Gastroesophageal sphincter (tissue), 4 donors: ENCODE measurements at regions not wholly inside any gene's neighbourhood (a gene's known extent, or its start where the extent isn't known, plus 50 kb on each side); places are given as distances from the start of the nearest gene placed in this dataset.

Experiments used
- ATAC-seq: fragments of 150-250 bp; one replicate; pipeline ENCODE4 v1.9.1; 2016; ENCODE audit warnings: mild to moderate bottlenecking, moderate library complexity
- H3K27ac ChIP-seq, 4 donors: fragments of 200-600 bp; sonication (generic) in 3 of 4; 1 replicate in 3 of 4; 2 replicates in 1 of 4; pipeline ENCODE4 v1.5.1; 2016 to 2019
- H3K27me3 ChIP-seq: fragments of 200-600 bp; sonication (generic); one replicate; pipeline ENCODE4 v1.5.1; 2019
- H3K36me3 ChIP-seq, 2 donors: fragments of 200-600 bp; sonication (generic); one replicate each; pipeline ENCODE4 v1.5.1; 2019; ENCODE audit warnings: control low read depth in 1 of 2
- H3K4me1 ChIP-seq, 3 donors: fragments of 200-600 bp; sonication (generic); 1 replicate in 2 of 3; 2 replicates in 1 of 3; pipeline ENCODE4 v1.5.1; 2016 to 2019; ENCODE audit warnings: control low read depth in 2 of 3
- H3K4me3 ChIP-seq, 2 donors: fragments of 200-600 bp; sonication (generic); one replicate each; pipeline ENCODE4 v1.5.1; 2019; ENCODE audit warnings: mild to moderate bottlenecking in 1 of 2, moderate library complexity in 1 of 2
- H3K9me3 ChIP-seq, 3 donors: fragments of 200-600 bp; sonication (generic); one replicate each; pipeline ENCODE4 v1.5.1; 2017 to 2019; ENCODE audit warnings: control low read depth in 2 of 3
- EP300 ChIP-seq: sonication (generic); formaldehyde crosslinking; IDR thresholded peaks from one replicate; pipeline ENCODE4 v1.6.1; 2017; ENCODE audit warnings: antibody characterized with exemption, mild to moderate bottlenecking
- POLR2A ChIP-seq, 2 donors: fragments of 450-650 bp; IDR thresholded peaks; one replicate each; pipeline ENCODE4 v1.6.1; 2017; ENCODE audit warnings: antibody characterized with exemption in 2 of 2, mild to moderate bottlenecking in 2 of 2, moderate library complexity in 1 of 2
- POLR2AphosphoS5 ChIP-seq: sonication (generic); formaldehyde crosslinking; IDR thresholded peaks from one replicate; pipeline ENCODE4 v1.6.1; 2017; ENCODE audit warnings: antibody characterized with exemption
- WGBS, 2 donors: methylation state at CpG; one replicate each; pipeline ENCODE4 v1.1.5; 2018; ENCODE audit warnings: low coverage in 1 of 2; 5-methylcytosine and 5-hydroxymethylcytosine counted together
- TF ChIP-seq, protein P1 (sequence below), 4 experiments: fragments of 200-600 bp in 2 of 4; fragments of 450-650 bp in 2 of 4; sonication (generic) in 1 of 4; IDR thresholded peaks; one replicate each; pipeline ENCODE4 v1.5.1; 2017 to 2019; ENCODE audit warnings: antibody characterized with exemption in 4 of 4, mild to moderate bottlenecking in 2 of 4, moderate library complexity in 2 of 4

DNA sequence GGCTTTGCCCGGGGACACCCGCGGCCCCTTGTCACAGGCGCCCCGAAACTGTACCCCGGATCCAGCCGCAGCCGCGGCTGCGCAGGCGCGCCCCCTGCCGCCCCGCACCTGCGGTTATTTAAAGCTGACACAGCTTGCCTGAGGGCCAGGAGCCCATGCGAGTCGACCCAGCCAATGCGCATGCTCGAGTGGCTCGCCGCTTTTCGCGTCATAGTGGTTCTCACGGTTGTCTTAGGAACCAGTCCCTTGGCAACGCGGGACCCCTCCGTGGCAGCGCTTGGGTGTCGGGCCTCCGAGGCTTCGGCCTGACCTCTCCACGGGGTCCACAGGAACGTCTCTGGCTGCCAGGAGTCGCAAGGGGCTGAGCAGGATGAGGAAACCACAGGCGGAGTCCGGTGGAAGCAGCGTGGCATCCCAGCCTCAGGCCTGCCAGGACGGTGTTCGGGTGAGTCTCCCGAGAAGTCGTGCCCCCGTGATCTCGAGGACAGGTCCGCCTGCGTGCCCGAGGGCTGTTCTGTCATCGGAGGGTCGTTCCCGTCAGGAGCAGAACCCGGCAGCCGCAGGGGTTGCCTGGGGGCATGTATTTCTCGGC, 716.9 kb downstream of the KCNJ18 start:
- TF ChIP-seq EP300 = no peak
- TF ChIP-seq, protein P1, sequence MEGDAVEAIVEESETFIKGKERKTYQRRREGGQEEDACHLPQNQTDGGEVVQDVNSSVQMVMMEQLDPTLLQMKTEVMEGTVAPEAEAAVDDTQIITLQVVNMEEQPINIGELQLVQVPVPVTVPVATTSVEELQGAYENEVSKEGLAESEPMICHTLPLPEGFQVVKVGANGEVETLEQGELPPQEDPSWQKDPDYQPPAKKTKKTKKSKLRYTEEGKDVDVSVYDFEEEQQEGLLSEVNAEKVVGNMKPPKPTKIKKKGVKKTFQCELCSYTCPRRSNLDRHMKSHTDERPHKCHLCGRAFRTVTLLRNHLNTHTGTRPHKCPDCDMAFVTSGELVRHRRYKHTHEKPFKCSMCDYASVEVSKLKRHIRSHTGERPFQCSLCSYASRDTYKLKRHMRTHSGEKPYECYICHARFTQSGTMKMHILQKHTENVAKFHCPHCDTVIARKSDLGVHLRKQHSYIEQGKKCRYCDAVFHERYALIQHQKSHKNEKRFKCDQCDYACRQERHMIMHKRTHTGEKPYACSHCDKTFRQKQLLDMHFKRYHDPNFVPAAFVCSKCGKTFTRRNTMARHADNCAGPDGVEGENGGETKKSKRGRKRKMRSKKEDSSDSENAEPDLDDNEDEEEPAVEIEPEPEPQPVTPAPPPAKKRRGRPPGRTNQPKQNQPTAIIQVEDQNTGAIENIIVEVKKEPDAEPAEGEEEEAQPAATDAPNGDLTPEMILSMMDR (IDR thresholded peaks at IDR 0.05) = no peak
- Histone ChIP-seq H3K4me3 (no peak overlapping the region), H3K36me3 (no peaks in the 10 kb centered on the region), H3K4me1 (no peaks in the 10 kb centered on the region), H3K27ac (no peak overlapping the region), H3K9me3 (peaks cover 0 to 33% (median 0%) of the 10 kb centered on the region in 3 donors), H3K27me3 (peaks cover 5% of the 10 kb centered on the region)
- no peak for ATAC-seq
- WGBS, 2 donors = 90% methylated on average over 10 of the region's 52 CpGs; no CpG with 5 or more reads in 1 of the 2 donors

DNA sequence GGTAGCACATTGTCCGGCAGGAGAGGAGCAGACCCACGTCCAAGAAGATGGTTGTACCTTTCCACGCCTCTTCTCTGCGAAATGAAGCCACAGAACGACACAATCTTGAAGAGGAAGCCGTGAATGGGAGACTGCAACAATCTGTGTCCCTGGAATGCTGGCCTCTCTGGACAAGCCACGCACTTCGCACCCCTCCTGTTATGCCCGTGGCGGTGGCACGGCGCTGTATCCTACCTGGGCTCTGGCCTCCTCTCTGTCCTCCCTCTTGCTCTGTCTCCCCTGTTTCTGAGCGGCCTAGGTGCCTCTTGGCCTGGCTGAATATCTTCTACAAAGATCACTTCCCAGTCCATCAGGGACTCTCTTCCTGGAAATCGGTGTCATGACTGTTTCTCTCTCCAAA, 717.8 kb downstream of the KCNJ18 start:
- Histone ChIP-seq H3K27ac (no peak overlapping the region), H3K4me1 (no peaks in the 10 kb centered on the region), H3K36me3 (no peaks in the 10 kb centered on the region), H3K27me3 (peaks cover 5% of the 10 kb centered on the region), H3K9me3 (peaks cover 0 to 41% (median 0%) of the 10 kb centered on the region in 3 donors), H3K4me3 (no peak overlapping the region)
- TF ChIP-seq, protein P1 (IDR thresholded peaks at IDR 0.05) = no peak
- no peak for TF ChIP-seq POLR2A (IDR thresholded peaks at IDR 0.05)
- no peak for TF ChIP-seq EP300
- TF ChIP-seq POLR2AphosphoS5 = no peak
- no peak for ATAC-seq
- 60 to 75% methylated on average over 11 to 12 of the region's 14 CpGs for WGBS, 2 donors

DNA sequence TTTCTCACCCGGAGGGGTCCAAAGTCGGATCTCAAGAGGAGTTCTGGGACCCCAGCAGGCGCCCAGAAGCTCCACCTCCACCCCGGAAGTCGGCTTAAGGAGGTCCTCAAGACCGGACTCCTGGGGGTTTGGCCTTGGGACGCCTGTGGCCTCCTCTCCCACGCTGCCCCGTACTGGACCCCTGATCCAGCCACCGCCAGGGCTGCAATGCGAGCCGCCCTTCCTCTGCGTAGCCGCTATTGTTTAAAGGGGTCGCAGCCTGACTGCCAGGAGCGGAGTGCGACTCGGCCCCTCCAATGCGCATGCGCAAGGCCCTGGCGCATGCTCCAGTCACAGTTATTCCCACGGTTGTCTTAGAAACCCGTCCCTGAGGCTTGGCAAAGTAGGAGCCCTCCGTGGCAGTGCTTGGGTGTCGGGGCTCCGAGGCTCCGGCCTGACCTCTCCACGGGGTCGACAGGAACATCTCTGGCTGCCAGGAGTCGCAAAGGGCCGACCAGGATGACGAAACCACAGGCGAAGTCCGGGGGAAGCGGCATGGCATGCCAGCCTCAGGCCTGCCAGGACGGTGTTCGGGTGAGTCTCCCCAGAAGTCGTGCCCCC, 719.0 kb downstream of the KCNJ18 start:
- Histone ChIP-seq H3K27me3 (peaks cover 5% of the 10 kb centered on the region), H3K27ac (no peak overlapping the region), H3K4me3 (no peak overlapping the region), H3K36me3 (no peaks in the 10 kb centered on the region), H3K4me1 (no peaks in the 10 kb centered on the region), H3K9me3 (peaks cover 0 to 50% (median 0%) of the 10 kb centered on the region in 3 donors)
- 83 to 90% methylated on average over 2 to 11 of the region's 38 CpGs for WGBS, 2 donors
- TF ChIP-seq EP300 (no peak), POLR2A (IDR thresholded peaks at IDR 0.05) (no peak), POLR2AphosphoS5 (no peak)
- TF ChIP-seq, protein P1 (IDR thresholded peaks at IDR 0.05) = no peak
- ATAC-seq = no peak

DNA sequence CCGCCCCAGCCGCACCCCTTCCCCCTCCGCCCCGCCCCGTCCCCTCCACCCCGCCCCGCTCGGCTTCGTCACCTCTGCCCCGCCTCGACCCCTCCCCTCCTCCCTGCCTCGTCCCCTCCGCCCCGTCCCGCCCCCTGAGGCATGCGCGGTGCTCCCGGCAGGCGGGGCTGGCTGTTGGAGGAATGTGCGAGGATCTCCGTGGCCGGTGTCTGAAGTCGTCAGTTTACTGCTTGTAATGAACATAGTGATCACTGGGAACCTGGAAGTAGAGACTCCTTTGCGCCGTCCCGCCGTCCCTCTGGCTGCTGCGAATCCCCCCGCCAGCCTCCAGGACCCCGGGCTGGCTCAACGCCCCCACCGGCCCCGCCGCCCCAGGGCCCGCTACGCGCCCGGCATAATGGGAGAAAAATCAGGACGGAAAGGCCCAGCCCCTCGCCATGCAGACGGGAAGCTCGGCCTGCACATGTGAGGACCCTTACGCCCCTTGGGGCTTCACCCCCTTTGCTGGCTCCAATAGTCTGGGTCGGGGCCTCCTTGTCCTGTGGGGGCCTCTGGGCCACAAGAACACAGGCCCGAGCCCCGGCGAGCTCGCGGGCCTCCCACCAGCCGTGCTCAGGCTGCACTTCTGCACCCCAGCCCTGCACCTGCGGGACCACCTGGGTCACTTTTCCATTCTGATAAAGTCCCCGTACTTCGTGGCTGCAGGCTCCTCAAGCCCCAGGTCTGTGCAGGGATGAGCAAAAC, 743.1 kb downstream of the KCNJ18 start:
- 52% methylated on average over 8 of the region's 53 CpGs; no CpG with 5 or more reads in 1 of the 2 donors for WGBS, 2 donors
- no peak for TF ChIP-seq POLR2A (IDR thresholded peaks at IDR 0.05)
- TF ChIP-seq, protein P1 (IDR thresholded peaks at IDR 0.05) = no peak
- H3K4me3 ChIP-seq = no peak overlapping the region
- no peaks in the 10 kb centered on the region for H3K4me1 ChIP-seq
- no peaks in the 10 kb centered on the region for H3K36me3 ChIP-seq
- no peak overlapping the region for H3K27ac ChIP-seq
- peaks cover 0 to 7% (median 0%) of the 10 kb centered on the region in 3 donors for H3K9me3 ChIP-seq
- peaks cover 25% of the 10 kb centered on the region for H3K27me3 ChIP-seq
- no peak for ATAC-seq

DNA sequence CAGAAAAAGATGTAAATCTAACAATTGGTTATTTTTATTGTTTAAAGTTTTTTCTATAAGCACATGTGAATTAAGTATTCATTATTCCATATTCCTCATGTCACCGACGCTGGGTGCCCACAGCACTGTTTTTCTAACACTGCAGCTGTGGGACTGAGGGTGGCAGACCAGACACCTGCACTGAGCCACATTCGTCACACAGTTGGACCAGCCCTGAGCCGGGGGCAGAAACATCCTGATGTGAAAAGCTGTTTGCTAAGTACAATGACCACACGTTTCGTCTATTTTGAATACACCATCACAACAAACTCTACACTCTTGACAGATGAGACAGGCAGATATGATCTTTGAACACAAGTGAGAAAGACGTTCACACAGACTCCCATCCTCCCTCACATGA, 749.5 kb downstream of the KCNJ18 start:
- Histone ChIP-seq H3K4me3 (no peak overlapping the region), H3K9me3 (no peaks in the 10 kb centered on the region), H3K27ac (no peak overlapping the region), H3K27me3 (peaks cover 14% of the 10 kb centered on the region), H3K36me3 (no peaks in the 10 kb centered on the region), H3K4me1 (no peaks in the 10 kb centered on the region)
- 61 to 70% methylated on average over 7 of the region's 7 CpGs for WGBS, 2 donors
- no peak for ATAC-seq
- TF ChIP-seq EP300 (no peak), POLR2A (IDR thresholded peaks at IDR 0.05) (no peak), POLR2AphosphoS5 (no peak)
- TF ChIP-seq, protein P1 (IDR thresholded peaks at IDR 0.05) = no peak
